OCI-LY7 (cell line): ENCODE measurements at regions not wholly inside any gene's neighbourhood (a gene's known extent, or its start where the extent isn't known, plus 50 kb on each side); places are given as distances from the start of the nearest gene placed in this dataset.
"Not testable (repeated sequence)": the region's sequence is repeated elsewhere in the genome, so short reads cannot be mapped to it uniquely, and the experiment has no call there.

Experiments used
- BruUV-seq: library from RNA; stranded (reverse); fragments of 400-500 nt; replicated peaks from 2 replicates; lab custom pipeline; 2021; lab: Mats Ljungman, UMichigan
- CTCF ChIA-PET: fragments of 300-600 bp; sonication (Branson Sonifier 250); formaldehyde crosslinking; loops from one replicate; lab custom pipeline; 2022; ENCODE audit warnings: antibody characterized with exemption; ENCODE audit not compliant: unreplicated experiment; lab: Charles Lee
- POLR2A ChIA-PET: fragments of 300-600 bp; sonication (Branson Sonifier 250); formaldehyde crosslinking; loops from one replicate; lab custom pipeline; 2022; ENCODE audit warnings: antibody characterized with exemption; lab: Charles Lee
- DNase-seq: peaks from one replicate; pipeline ENCODE4 v3.0.0-alpha.2; 2015; ENCODE audit warnings: low spot score
- H2AFZ ChIP-seq: fragments of 200-600 bp; sonication (generic), shearing (Covaris generic); 2 replicates; pipeline ENCODE4 v1.6.1; 2014; ENCODE audit warnings: mild to moderate bottlenecking, antibody characterized with exemption, low read length, moderate library complexity
- H3K27ac ChIP-seq: fragments of 200-600 bp; sonication (generic); 2 replicates; pipeline ENCODE4 v1.5.1; 2014; ENCODE audit warnings: mixed run types, low read depth, mild to moderate bottlenecking, moderate library complexity, low read length, inconsistent platforms; ENCODE audit not compliant: poor library complexity, severe bottlenecking
- H3K36me3 ChIP-seq: fragments of 200-600 bp; sonication (generic); 2 replicates; pipeline ENCODE4 v1.6.1; 2014; ENCODE audit warnings: mild to moderate bottlenecking, antibody characterized with exemption, low read length, moderate library complexity, mixed read lengths; ENCODE audit not compliant: insufficient read depth
- H3K4me1 ChIP-seq: fragments of 200-600 bp; sonication (generic); 2 replicates; pipeline ENCODE4 v1.5.1; 2014; ENCODE audit warnings: mild to moderate bottlenecking, low read length; ENCODE audit not compliant: insufficient read depth, poor library complexity, severe bottlenecking
- H3K4me2 ChIP-seq: fragments of 200-600 bp; sonication (generic); 2 replicates; pipeline ENCODE4 v1.6.1; 2014; ENCODE audit warnings: mild to moderate bottlenecking, low read length
- H3K4me3 ChIP-seq: fragments of 200-600 bp; sonication (generic); 2 replicates; pipeline ENCODE4 v1.5.1; 2014; ENCODE audit warnings: mild to moderate bottlenecking, low read depth, low read length; ENCODE audit not compliant: poor library complexity, severe bottlenecking
- H3K79me2 ChIP-seq: fragments of 200-600 bp; sonication (generic); 2 replicates; pipeline ENCODE4 v1.6.1; 2016; ENCODE audit warnings: low read depth, mild to moderate bottlenecking, low read length, moderate library complexity, mixed read lengths; ENCODE audit not compliant: insufficient read depth
- H3K9me2 ChIP-seq: fragments of 200-600 bp; sonication (generic); 2 replicates; pipeline ENCODE4 v1.6.1; 2016; ENCODE audit warnings: mild to moderate bottlenecking, low read length, mixed read lengths; ENCODE audit not compliant: insufficient read depth
- H3K9me3 ChIP-seq: fragments of 200-600 bp; sonication (generic); 2 replicates; pipeline ENCODE4 v1.6.1; 2014; ENCODE audit warnings: mild to moderate bottlenecking, mixed run types, low read length, mixed read lengths
- H4K20me1 ChIP-seq: fragments of 200-600 bp; sonication (generic); 2 replicates; pipeline ENCODE4 v1.6.1; 2014; ENCODE audit warnings: mild to moderate bottlenecking, antibody characterized with exemption, low read length, moderate library complexity, mixed read lengths; ENCODE audit not compliant: insufficient read depth
- CTCF ChIP-seq: fragments of 200-600 bp; sonication (generic); conservative IDR thresholded peaks from 2 replicates; pipeline ENCODE4 v1.5.1; 2014; ENCODE audit warnings: mild to moderate bottlenecking, antibody characterized with exemption, low read length, moderate library complexity, mixed read lengths
- EZH2phosphoT487 ChIP-seq: fragments of 200-600 bp; sonication (generic); IDR thresholded peaks from 2 replicates; pipeline ENCODE4 v1.6.1; 2018; ENCODE audit warnings: low read depth, borderline replicate concordance, mild to moderate bottlenecking, mixed run types, antibody characterized with exemption, low read length, moderate library complexity, mixed read lengths
- intact Hi-C: fragments of 100-400 bp; cut with micrococcal nuclease; formaldehyde crosslinking; loops from one replicate; pipeline ENCODE4 v1.10.0; 2022; ENCODE audit not compliant: unreplicated experiment

DNA sequence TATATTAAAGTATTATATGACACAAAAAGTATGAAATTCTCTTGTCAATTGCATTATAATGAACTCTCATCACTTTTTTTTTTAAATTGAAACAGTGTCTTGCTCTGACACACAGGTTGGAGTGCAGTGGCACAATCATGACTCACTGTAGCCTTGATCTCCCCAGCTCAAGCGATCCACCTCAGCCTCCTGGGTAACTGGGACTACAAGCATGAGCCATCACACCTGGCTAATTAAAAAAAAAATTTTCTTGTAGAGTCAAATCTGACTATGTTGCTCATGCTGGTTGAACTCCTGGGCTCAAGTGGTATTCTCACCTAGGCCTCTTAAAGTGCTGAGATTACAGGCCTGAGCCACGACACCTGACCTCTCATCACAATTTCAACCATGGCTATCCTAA is 259.3 kb downstream of the S1PR1 start:
- TF ChIP-seq EZH2phosphoT487 (no peak), CTCF (no peak)
- H3K4me2 ChIP-seq = no peak overlapping the region
- no peaks in the 10 kb centered on the region for H3K4me1 ChIP-seq
- H3K9me2 ChIP-seq = no peaks in the 10 kb centered on the region
- no peak overlapping the region for H3K27ac ChIP-seq
- no peak for DNase-seq
- ChIA-PET CTCF (no interaction called here), POLR2A (no interaction called here)
- no peaks in the 10 kb centered on the region for H3K36me3 ChIP-seq
- no peaks in the 10 kb centered on the region for H3K79me2 ChIP-seq
- H3K4me3 ChIP-seq = no peak overlapping the region
- no peaks in the 10 kb centered on the region for H3K9me3 ChIP-seq
- H4K20me1 ChIP-seq = no peaks in the 10 kb centered on the region
- no TSS peak for BruUV-seq
- H2AFZ ChIP-seq = no peak overlapping the region
- intact Hi-C loops = no loop called here

DNA sequence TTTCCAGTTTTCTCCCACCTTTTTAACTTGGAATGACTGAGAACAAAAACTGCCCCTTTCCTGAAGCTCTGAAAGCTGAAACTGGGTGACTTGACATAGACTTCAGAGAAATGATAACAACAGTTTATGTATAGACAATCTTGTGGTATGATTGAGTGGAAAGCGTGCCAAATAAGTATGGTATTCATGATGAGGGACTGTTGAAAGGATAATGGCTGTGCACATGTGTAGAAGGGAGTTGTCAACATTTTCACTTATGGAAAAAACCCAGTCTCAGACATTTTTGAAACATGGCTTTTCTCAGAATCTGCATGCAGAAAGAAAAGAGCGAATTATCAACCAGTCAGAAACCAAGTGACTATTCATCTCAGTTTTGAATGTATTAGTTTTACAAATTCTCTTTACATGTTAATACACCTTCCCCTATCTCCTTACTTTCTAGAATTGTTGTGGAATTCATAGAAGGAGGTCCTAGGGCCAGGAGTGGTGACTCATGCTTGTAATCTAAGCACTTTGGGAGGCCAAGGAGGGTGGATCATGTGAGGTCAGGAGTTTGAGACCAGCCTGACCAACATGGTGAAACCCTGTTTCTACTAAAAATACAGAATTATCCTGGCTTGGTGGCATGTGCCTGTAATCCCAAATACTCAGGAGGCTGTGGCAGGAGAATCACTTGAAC is 261.2 kb downstream of the S1PR1 start:
- Histone ChIP-seq H3K79me2 (no peaks in the 10 kb centered on the region), H4K20me1 (no peaks in the 10 kb centered on the region), H3K4me1 (no peaks in the 10 kb centered on the region), H3K27ac (no peak overlapping the region), H3K4me2 (no peak overlapping the region), H2AFZ (no peak overlapping the region), H3K9me3 (no peaks in the 10 kb centered on the region), H3K9me2 (no peaks in the 10 kb centered on the region), H3K36me3 (no peaks in the 10 kb centered on the region), H3K4me3 (no peak overlapping the region)
- CTCF ChIA-PET = no interaction called here
- TF ChIP-seq EZH2phosphoT487 (no peak), CTCF (no peak)
- POLR2A ChIA-PET = no interaction called here
- no peak for DNase-seq
- intact Hi-C loops = no loop called here
- no TSS peak for BruUV-seq

DNA sequence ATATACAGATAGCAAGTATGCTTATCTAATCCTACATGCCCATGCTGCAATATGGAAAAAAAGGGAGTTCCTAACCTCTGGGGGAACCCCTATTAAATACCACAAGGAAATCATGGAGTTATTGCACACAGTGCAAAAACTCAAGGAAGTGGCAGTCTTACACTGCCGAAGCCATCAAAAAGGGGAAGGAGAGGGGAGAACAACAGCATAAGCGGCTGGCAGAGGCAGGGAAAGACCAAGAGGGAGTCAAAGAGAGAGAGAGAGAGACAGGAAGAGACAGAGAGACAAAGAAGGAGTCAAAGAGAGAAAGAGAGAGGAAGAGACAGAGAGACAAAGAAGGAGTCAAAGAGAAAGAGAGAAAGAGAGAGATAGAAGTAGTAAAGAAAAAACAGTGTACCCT is 267.3 kb downstream of the S1PR1 start:
- H4K20me1 ChIP-seq, DNase-seq, CTCF ChIA-PET, H3K36me3 ChIP-seq, H3K4me2 ChIP-seq, intact Hi-C loops, H3K27ac ChIP-seq, H3K9me2 ChIP-seq, BruUV-seq, POLR2A ChIA-PET, H3K4me1 ChIP-seq, H3K79me2 ChIP-seq, H2AFZ ChIP-seq, H3K9me3 ChIP-seq, H3K4me3 ChIP-seq: not testable (repeated sequence)

DNA sequence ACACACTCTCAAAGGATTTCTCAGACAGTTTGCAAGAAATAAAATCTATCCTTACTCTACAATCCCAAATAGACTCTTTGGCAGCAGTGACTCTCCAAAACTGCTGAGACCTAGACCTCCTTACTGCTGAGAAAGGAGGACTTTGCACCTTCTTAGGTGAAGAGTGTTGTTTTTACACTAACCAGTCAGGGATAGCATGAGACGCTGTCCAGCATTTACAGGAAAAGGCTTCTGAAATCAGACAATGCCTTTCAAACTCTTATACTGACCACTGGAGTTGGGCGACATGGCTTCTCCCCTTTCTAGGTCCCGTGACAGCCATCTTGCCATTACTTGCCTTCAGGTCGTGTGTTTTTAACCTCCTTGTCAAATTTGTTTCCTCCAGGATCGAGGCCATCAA is 268.4 kb downstream of the S1PR1 start:
- BruUV-seq, H3K4me3 ChIP-seq, POLR2A ChIA-PET, DNase-seq, H2AFZ ChIP-seq, H3K9me3 ChIP-seq, H3K36me3 ChIP-seq, H3K79me2 ChIP-seq, H3K9me2 ChIP-seq, H3K27ac ChIP-seq, H3K4me1 ChIP-seq, H4K20me1 ChIP-seq, H3K4me2 ChIP-seq, intact Hi-C loops: not testable (repeated sequence)
- CTCF ChIA-PET = interaction anchor here (1.1 kb wide), 1 partner anchor 10 kb away, joined by 4 read pairs; no protein-coding TSS in a partner anchor
